HEK293 (cell line): ENCODE measurements at regions not wholly inside any gene's neighbourhood (a gene's known extent, or its start where the extent isn't known, plus 50 kb on each side); places are given as distances from the start of the nearest gene placed in this dataset.

ENCODE experiments used
- CTCF ChIP-seq: fragments of 450-650 bp; formaldehyde crosslinking; IDR thresholded peaks from 2 replicates; pipeline ENCODE4 v1.5.1; 2016; ENCODE audit warnings: missing biosample characterization, missing genetic modification characterization
- GFI1B ChIP-seq: fragments of 450-650 bp; formaldehyde crosslinking; IDR thresholded peaks from 2 replicates; pipeline ENCODE4 v1.5.1; 2016; ENCODE audit warnings: missing biosample characterization, missing genetic modification characterization
- GLIS1 ChIP-seq: fragments of 450-650 bp; formaldehyde crosslinking; IDR thresholded peaks from 2 replicates; pipeline ENCODE4 v1.5.1; 2016; ENCODE audit warnings: missing biosample characterization, missing genetic modification characterization
- HOXA7 ChIP-seq: sonication (generic); formaldehyde crosslinking; IDR thresholded peaks from 2 replicates; pipeline ENCODE4 v1.8.1; 2022; ENCODE audit warnings: missing genetic modification reagents, borderline replicate concordance
- HOXC10 ChIP-seq: sonication (generic); formaldehyde crosslinking; IDR thresholded peaks from 2 replicates; pipeline ENCODE4 v1.8.1; 2023; ENCODE audit warnings: mild to moderate bottlenecking, missing genetic modification reagents
- MZF1 ChIP-seq: fragments of 450-650 bp; formaldehyde crosslinking; IDR thresholded peaks from 2 replicates; pipeline ENCODE4 v1.5.1; 2017; ENCODE audit warnings: missing biosample characterization, missing genetic modification characterization, borderline replicate concordance
- SALL2 ChIP-seq: fragments of 450-650 bp; formaldehyde crosslinking; IDR thresholded peaks from 2 replicates; pipeline ENCODE4 v1.5.0; 2017; ENCODE audit warnings: missing biosample characterization, mild to moderate bottlenecking, missing genetic modification characterization, borderline replicate concordance
- YY1 ChIP-seq: fragments of 450-650 bp; formaldehyde crosslinking; IDR thresholded peaks from 2 replicates; pipeline ENCODE4 v1.5.1; 2018; ENCODE audit warnings: missing biosample characterization, missing genetic modification characterization
- ZFP3 ChIP-seq: fragments of 450-650 bp; formaldehyde crosslinking; IDR thresholded peaks from 2 replicates; pipeline ENCODE4 v1.5.1; 2016; ENCODE audit warnings: low read depth, missing biosample characterization, missing genetic modification characterization
- ZNF169 ChIP-seq: fragments of 450-650 bp; formaldehyde crosslinking; IDR thresholded peaks from 2 replicates; pipeline ENCODE4 v1.5.1; 2016; ENCODE audit warnings: missing biosample characterization, missing genetic modification characterization
- ZNF335 ChIP-seq: fragments of 450-650 bp; formaldehyde crosslinking; conservative IDR thresholded peaks from 2 replicates; pipeline ENCODE4 v1.5.1; 2016; ENCODE audit warnings: missing biosample characterization, missing genetic modification characterization
- ZNF701 ChIP-seq: fragments of 450-650 bp; formaldehyde crosslinking; IDR thresholded peaks from 2 replicates; pipeline ENCODE4 v1.5.1; 2016; ENCODE audit warnings: missing biosample characterization, missing genetic modification characterization
- ZNF837 ChIP-seq: fragments of 450-650 bp; formaldehyde crosslinking; IDR thresholded peaks from 2 replicates; pipeline ENCODE4 v1.5.1; 2016; ENCODE audit warnings: missing biosample characterization, missing genetic modification characterization
- TF ChIP-seq, protein P1 (sequence below): fragments of 450-650 bp; formaldehyde crosslinking; optimal IDR thresholded peaks from 2 replicates; pipeline ENCODE3; 2016; ENCODE audit warnings: missing biosample characterization, mild to moderate bottlenecking, missing genetic modification characterization

DNA sequence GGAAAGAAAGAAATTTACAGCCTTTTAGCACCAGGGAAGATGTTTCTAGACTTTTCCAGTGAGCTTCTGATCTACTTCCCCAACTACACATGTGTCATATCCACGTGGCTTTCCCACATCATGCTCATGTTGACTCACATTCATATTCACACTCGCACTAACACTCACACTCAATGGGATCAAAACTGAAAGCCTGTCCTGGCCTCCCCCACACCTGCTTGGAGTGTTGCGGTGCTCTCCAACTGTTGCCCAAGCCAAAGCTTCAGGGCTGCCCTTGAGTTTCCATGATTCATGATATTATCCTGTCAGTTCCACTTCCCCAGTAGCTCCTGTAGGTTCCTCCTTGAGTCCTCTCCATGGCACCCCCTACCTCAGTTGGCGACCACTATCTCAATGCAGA lies 444.4 kb downstream of the GATA3 start:
- TF ChIP-seq HOXC10 (CRISPR knock-in tag) (no peak), ZNF335 (no peak), CTCF (tag by site-specific recombination) (no peak), GFI1B (tag by site-specific recombination) (no peak), ZNF701 (tag by site-specific recombination) (no peak), ZFP3 (tag by site-specific recombination) (no peak), ZNF837 (tag by site-specific recombination) (no peak), YY1 (tag by site-specific recombination) (no peak), SALL2 (tag by site-specific recombination) (no peak), MZF1 (tag by site-specific recombination) (no peak), ZNF169 (no peak), HOXA7 (no peak), GLIS1 (tag by site-specific recombination) (no peak)
- TF ChIP-seq, protein P1, sequence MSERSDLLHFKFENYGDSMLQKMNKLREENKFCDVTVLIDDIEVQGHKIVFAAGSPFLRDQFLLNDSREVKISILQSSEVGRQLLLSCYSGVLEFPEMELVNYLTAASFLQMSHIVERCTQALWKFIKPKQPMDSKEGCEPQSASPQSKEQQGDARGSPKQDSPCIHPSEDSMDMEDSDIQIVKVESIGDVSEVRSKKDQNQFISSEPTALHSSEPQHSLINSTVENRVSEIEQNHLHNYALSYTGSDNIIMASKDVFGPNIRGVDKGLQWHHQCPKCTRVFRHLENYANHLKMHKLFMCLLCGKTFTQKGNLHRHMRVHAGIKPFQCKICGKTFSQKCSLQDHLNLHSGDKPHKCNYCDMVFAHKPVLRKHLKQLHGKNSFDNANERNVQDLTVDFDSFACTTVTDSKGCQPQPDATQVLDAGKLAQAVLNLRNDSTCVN (tag by site-specific recombination): no peak
